SIG-M5 (cell line): ENCODE measurements at regions not wholly inside any gene's neighbourhood (a gene's known extent, or its start where the extent isn't known, plus 50 kb on each side); places are given as distances from the start of the nearest gene placed in this dataset.
"Not testable (repeated sequence)": the region's sequence is repeated elsewhere in the genome, so short reads cannot be mapped to it uniquely, and the experiment has no call there.

ENCODE experiments used
- DNase-seq: peaks from one replicate; lab custom pipeline; 2025; lab: John Stamatoyannopoulos, UW

DNA sequence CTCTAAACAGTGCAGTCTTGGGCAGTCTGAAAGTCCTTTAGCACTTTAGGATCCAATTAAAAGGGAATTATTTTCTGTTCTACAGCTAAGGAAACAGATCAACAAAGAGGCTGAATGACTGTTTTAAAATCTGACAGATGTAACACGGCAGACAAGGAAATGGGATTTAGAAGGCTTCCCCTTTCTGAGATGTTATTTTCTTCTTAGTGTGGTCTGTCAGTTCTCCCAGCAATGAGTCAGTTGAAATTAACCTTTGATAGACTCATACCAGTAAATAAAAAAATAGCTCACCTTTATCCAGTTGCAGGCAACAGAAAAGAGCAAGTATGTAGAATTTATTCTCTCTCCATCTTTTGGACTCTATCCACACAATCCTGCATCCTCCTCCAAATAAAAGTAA is 98.1 kb downstream of the NEDD1 start:
- DNase-seq = no peak

GRCh38 chr12:97005646-97006045 is 98.6 kb downstream of the NEDD1 start:
- DNase-seq = no peak

DNA sequence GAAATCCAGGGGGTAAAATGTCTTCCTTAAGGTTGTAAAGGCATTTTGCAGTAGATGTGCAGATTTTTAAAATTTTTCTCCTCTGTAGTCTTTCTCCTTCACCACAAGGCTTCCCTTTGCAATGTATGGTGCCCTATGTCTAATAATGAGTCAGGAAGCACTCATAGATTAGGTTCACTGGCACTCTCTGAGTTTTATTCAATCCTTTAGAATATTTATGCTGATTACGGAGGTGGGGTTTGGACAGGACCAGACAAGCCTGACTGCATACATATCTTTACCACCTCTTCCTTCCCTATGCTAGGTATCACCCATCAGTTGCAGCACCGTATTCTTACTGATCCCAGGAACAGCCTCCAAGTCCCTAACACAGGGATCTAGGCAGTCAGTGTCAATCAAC is 99.5 kb downstream of the NEDD1 start:
- no peak for DNase-seq

GRCh38 chr12:97016163-97016562 is 109.1 kb downstream of the NEDD1 start:
- DNase-seq = no peak

GRCh38 chr12:97017213-97017612 is 110.2 kb downstream of the NEDD1 start:
- DNase-seq = no peak

DNA sequence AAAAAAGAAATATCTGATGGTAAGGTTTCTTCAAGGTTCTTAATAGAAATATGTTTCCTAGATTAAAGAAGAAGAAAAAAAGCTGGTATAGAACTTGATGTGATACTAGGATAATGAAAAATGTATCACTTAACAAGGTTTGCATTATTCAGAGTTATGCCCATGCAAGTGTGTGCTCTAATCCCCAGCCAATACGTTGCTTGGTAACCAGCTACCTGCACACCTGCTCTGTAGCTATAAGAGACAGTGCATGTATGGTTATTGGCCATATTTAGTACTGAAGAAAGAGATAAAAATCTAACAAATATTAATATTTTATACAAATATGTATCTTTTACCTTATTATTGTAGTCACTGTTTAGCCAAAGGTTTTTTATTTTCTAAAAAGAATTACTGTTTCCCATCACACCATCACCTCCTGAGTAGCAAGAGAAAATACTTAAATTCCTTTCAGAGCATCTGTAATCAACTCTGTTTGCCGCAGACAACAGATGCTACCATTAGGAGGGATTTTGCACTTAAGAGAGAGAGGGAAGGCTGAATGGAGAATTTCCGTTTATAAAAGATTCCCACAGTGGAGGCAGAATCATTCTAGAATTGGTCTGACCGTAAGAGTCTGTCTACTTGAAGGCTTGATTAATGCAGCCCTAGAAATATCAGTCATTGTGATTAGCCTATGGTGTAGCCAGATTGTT is 115.6 kb downstream of the NEDD1 start:
- DNase-seq = no peak

GRCh38 chr12:97024393-97024792 is 117.3 kb downstream of the NEDD1 start:
- no peak for DNase-seq

- DNase-seq = no peak
These were observed 119.8 kb downstream of the NEDD1 start for GRCh38 chr12:97026901-97027300.

- DNase-seq = no peak
These were observed 120.4 kb downstream of the NEDD1 start for GRCh38 chr12:97027482-97027881.

- no peak for DNase-seq
These were observed 131.1 kb downstream of the NEDD1 start for GRCh38 chr12:97038131-97038530.

DNA sequence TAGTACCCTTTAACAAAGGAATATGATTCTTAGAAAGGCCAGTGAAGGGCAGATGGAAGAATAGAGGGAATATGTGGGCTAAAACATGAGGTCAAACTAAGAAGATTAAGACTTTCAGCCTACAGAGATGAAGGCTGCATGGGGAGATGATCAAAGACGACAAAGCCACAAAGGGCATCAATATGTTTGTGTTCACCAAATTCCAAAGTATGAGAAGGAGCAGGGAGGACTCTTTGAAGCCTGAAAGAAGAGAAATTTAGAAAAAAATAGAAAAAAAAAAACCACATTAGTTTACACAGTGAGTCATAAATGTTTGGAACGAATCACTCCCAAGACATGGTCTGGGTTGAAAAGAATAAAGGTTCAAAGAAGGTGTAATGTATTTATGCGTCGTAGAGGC is 131.8 kb downstream of the NEDD1 start:
- DNase-seq = no peak

- no peak for DNase-seq
These were observed 139.8 kb downstream of the NEDD1 start for GRCh38 chr12:97046901-97047300.

DNA sequence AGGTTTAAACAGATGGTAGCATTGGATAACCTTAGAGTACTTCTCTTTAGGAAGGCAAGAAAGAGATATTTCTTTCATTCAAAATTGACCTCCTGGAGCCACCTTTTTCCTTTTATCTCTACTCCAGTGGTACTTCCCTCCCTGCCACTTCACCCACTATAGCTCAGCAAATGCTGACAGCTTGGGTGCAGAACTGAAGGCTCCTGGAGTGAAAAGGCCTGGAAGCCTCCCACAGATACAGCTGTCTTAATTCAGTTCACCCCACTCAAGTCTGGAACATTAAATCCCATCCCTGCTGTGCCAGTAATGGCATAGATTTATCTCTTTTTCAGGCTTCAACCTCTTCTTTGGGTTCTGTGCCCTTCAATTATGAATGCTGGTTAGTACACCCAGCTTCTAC is 140.3 kb downstream of the NEDD1 start:
- DNase-seq = no peak

- DNase-seq = no peak
These were observed 141.5 kb downstream of the NEDD1 start for GRCh38 chr12:97048421-97049035.

- no peak for DNase-seq
These were observed 143.5 kb downstream of the NEDD1 start for GRCh38 chr12:97050509-97050908.

- DNase-seq = no peak
These were observed 144.3 kb downstream of the NEDD1 start for GRCh38 chr12:97051341-97051740.

- DNase-seq = no peak
These were observed 154.1 kb downstream of the NEDD1 start for GRCh38 chr12:97061171-97061570.

GRCh38 chr12:97063292-97063935 is 156.4 kb downstream of the NEDD1 start:
- DNase-seq = no peak

GRCh38 chr12:97075161-97075933 is 168.3 kb downstream of the NEDD1 start:
- DNase-seq = no peak

GRCh38 chr12:97075934-97076630 is 169.0 kb downstream of the NEDD1 start:
- DNase-seq = no peak

GRCh38 chr12:97076912-97077311 is 169.9 kb downstream of the NEDD1 start:
- not testable (repeated sequence) for DNase-seq

GRCh38 chr12:97082029-97082428 is 175.0 kb downstream of the NEDD1 start:
- no peak for DNase-seq
